Osteoblast (primary cell): ENCODE measurements at regions not wholly inside any gene's neighbourhood (a gene's known extent, or its start where the extent isn't known, plus 50 kb on each side); places are given as distances from the start of the nearest gene placed in this dataset.

Experiments
- DNase-seq: peaks from one replicate; pipeline ENCODE4 v3.0.0; 2011; ENCODE audit warnings: low spot score, mixed read lengths; ENCODE audit not compliant: insufficient read length; ENCODE audit errors: missing footprints
- H2AFZ ChIP-seq: 2 replicates; pipeline ENCODE4 v1.6.0; 2011; ENCODE audit warnings: mild to moderate bottlenecking, low read length
- H3K27ac ChIP-seq: 2 replicates; pipeline ENCODE4 v1.5.1; 2011; ENCODE audit warnings: mild to moderate bottlenecking, low read depth, low read length, moderate library complexity
- H3K27me3 ChIP-seq: 2 replicates; pipeline ENCODE4 v1.6.0; 2012; ENCODE audit warnings: mild to moderate bottlenecking, control low read depth, inconsistent platforms, low read length, moderate library complexity; ENCODE audit not compliant: insufficient read depth
- H3K36me3 ChIP-seq: 2 replicates; pipeline ENCODE4 v1.5.1; 2011; ENCODE audit warnings: mild to moderate bottlenecking, low read length, control low read depth, moderate library complexity; ENCODE audit not compliant: insufficient read depth
- H3K4me1 ChIP-seq: 2 replicates; pipeline ENCODE4 v1.5.1; 2011; ENCODE audit warnings: mild to moderate bottlenecking, low read length, control low read depth, moderate library complexity; ENCODE audit not compliant: insufficient read depth
- H3K4me2 ChIP-seq: 2 replicates; pipeline ENCODE4 v1.6.0; 2011; ENCODE audit warnings: mild to moderate bottlenecking, low read length; ENCODE audit not compliant: insufficient read depth
- H3K4me3 ChIP-seq: fragments of 200-600 bp; sonication (generic); 3 replicates; pipeline ENCODE4 v1.5.1; 2012; ENCODE audit warnings: mild to moderate bottlenecking, low read length, inconsistent platforms; ENCODE audit not compliant: insufficient read depth
- H3K79me2 ChIP-seq: 2 replicates; pipeline ENCODE4 v1.6.0; 2012; ENCODE audit warnings: mild to moderate bottlenecking, low read length, control low read depth, inconsistent platforms; ENCODE audit not compliant: insufficient read depth
- H3K9me3 ChIP-seq: 2 replicates; pipeline ENCODE4 v1.5.1; 2011; ENCODE audit warnings: low read depth, low read length, control low read depth
- H4K20me1 ChIP-seq: 2 replicates; pipeline ENCODE4 v1.6.0; 2012; ENCODE audit warnings: mild to moderate bottlenecking, low read length, control low read depth; ENCODE audit not compliant: insufficient read depth
- CTCF ChIP-seq: IDR thresholded peaks from 2 replicates; pipeline ENCODE4 v1.5.1; 2011; ENCODE audit warnings: mild to moderate bottlenecking, low read depth, low read length, moderate library complexity; ENCODE audit errors: extremely low read depth

GRCh38 chr7:15778191-15778590 lies 91.7 kb upstream of the MEOX2 start:
- H3K79me2 ChIP-seq = no peaks in the 10 kb centered on the region
- no peaks in the 10 kb centered on the region for H3K4me1 ChIP-seq
- no peaks in the 10 kb centered on the region for H4K20me1 ChIP-seq
- no peak for TF ChIP-seq CTCF
- DNase-seq = no peak
- no peak overlapping the region for H3K4me2 ChIP-seq
- H2AFZ ChIP-seq = no peak overlapping the region
- H3K9me3 ChIP-seq = no peaks in the 10 kb centered on the region
- H3K36me3 ChIP-seq = no peaks in the 10 kb centered on the region
- H3K27me3 ChIP-seq = no peaks in the 10 kb centered on the region
- no peak overlapping the region for H3K27ac ChIP-seq
- no peak overlapping the region for H3K4me3 ChIP-seq

- no peak overlapping the region for H3K4me3 ChIP-seq
- H2AFZ ChIP-seq = no peak overlapping the region
- H3K9me3 ChIP-seq = no peaks in the 10 kb centered on the region
- no peak overlapping the region for H3K4me2 ChIP-seq
- TF ChIP-seq CTCF = no peak
- H3K27ac ChIP-seq = no peak overlapping the region
- H3K4me1 ChIP-seq = no peaks in the 10 kb centered on the region
- no peaks in the 10 kb centered on the region for H4K20me1 ChIP-seq
- no peaks in the 10 kb centered on the region for H3K36me3 ChIP-seq
- DNase-seq = no peak
- H3K27me3 ChIP-seq = no peaks in the 10 kb centered on the region
- H3K79me2 ChIP-seq = no peaks in the 10 kb centered on the region
Measured at GRCh38 chr7:15765753-15766152, 79.3 kb upstream of the MEOX2 start.

GRCh38 chr7:15764851-15765382 lies 78.4 kb upstream of the MEOX2 start:
- Histone ChIP-seq H3K79me2 (no peaks in the 10 kb centered on the region), H4K20me1 (no peaks in the 10 kb centered on the region), H3K9me3 (no peaks in the 10 kb centered on the region), H2AFZ (no peak overlapping the region), H3K4me3 (no peak overlapping the region), H3K4me2 (no peak overlapping the region), H3K4me1 (no peaks in the 10 kb centered on the region), H3K27me3 (no peaks in the 10 kb centered on the region), H3K27ac (no peak overlapping the region), H3K36me3 (no peaks in the 10 kb centered on the region)
- no peak for TF ChIP-seq CTCF
- no peak for DNase-seq

GRCh38 chr7:15764010-15764409 lies 77.5 kb upstream of the MEOX2 start:
- H3K4me2 ChIP-seq = no peak overlapping the region
- no peak overlapping the region for H3K4me3 ChIP-seq
- H2AFZ ChIP-seq = no peak overlapping the region
- H3K79me2 ChIP-seq = no peaks in the 10 kb centered on the region
- H3K27ac ChIP-seq = no peak overlapping the region
- no peaks in the 10 kb centered on the region for H3K36me3 ChIP-seq
- no peaks in the 10 kb centered on the region for H3K27me3 ChIP-seq
- no peaks in the 10 kb centered on the region for H3K9me3 ChIP-seq
- H3K4me1 ChIP-seq = no peaks in the 10 kb centered on the region
- H4K20me1 ChIP-seq = no peaks in the 10 kb centered on the region
- no peak for DNase-seq
- TF ChIP-seq CTCF = no peak
